Panc1 (cell line): ENCODE measurements at regions not wholly inside any gene's neighbourhood (a gene's known extent, or its start where the extent isn't known, plus 50 kb on each side); places are given as distances from the start of the nearest gene placed in this dataset.

Experiments
- ATAC-seq: fragments of 200-7000 bp; cut with Tn5 transposase; 2 replicates; pipeline ENCODE4 v1.9.1; 2020; ENCODE audit warnings: mild to moderate bottlenecking, moderate library complexity
- BruUV-seq: library from RNA; stranded (reverse); fragments of 400-500 nt; replicated peaks from 2 replicates; lab custom pipeline; 2021; lab: Mats Ljungman, UMichigan
- CTCF ChIA-PET: fragments of 300-600 bp; sonication (Branson Sonifier 250); formaldehyde crosslinking; loops from one replicate; lab custom pipeline; 2022; ENCODE audit warnings: antibody characterized with exemption; lab: Charles Lee
- POLR2A ChIA-PET: fragments of 300-600 bp; sonication (Branson Sonifier 250); formaldehyde crosslinking; loops from one replicate; lab custom pipeline; 2022; ENCODE audit warnings: antibody characterized with exemption; lab: Charles Lee
- DNase-seq: peaks from one replicate; pipeline ENCODE4 v3.0.0-alpha.2; 2010; ENCODE audit warnings: low read depth, low spot score
- H3K27ac ChIP-seq: 2 replicates; pipeline ENCODE4 v1.5.1; 2011; ENCODE audit warnings: mild to moderate bottlenecking, low read length, inconsistent platforms
- H3K27me3 ChIP-seq: fragments of 200-500 bp; sonication (Bioruptor generic); 2 replicates; pipeline ENCODE4 v1.6.0; 2014; ENCODE audit warnings: low read length, inconsistent platforms; ENCODE audit not compliant: control insufficient read depth, insufficient read depth
- H3K36me3 ChIP-seq: fragments of 200-500 bp; sonication (Bioruptor generic); 2 replicates; pipeline ENCODE4 v1.5.1; 2014; ENCODE audit warnings: inconsistent platforms, mild to moderate bottlenecking, low read length, moderate library complexity; ENCODE audit not compliant: control insufficient read depth, insufficient read depth
- H3K4me1 ChIP-seq: 2 replicates; pipeline ENCODE4 v1.5.1; 2011; ENCODE audit warnings: inconsistent platforms, mild to moderate bottlenecking, low read length, moderate library complexity; ENCODE audit not compliant: control insufficient read depth, insufficient read depth
- H3K4me3 ChIP-seq, 2 experiments: 2 replicates each; pipeline ENCODE4 v1.5.1; 2011 to 2012; ENCODE audit warnings: low read depth in 2 of 2, low read length in 2 of 2, mild to moderate bottlenecking in 2 of 2, inconsistent platforms in 1 of 2, moderate library complexity in 1 of 2
- H3K9me3 ChIP-seq: fragments of 200-500 bp; sonication (Bioruptor generic); 2 replicates; pipeline ENCODE4 v1.5.1; 2014; ENCODE audit warnings: low read depth, mild to moderate bottlenecking, inconsistent platforms, low read length, moderate library complexity; ENCODE audit not compliant: control insufficient read depth, insufficient read depth
- CTCF ChIP-seq: fragments of 450-650 bp; IDR thresholded peaks from 2 replicates; pipeline ENCODE4 v1.5.1; 2017; ENCODE audit warnings: mild to moderate bottlenecking
- POLR2AphosphoS5 ChIP-seq: IDR thresholded peaks from 2 replicates; pipeline ENCODE4 v1.6.1; 2012; ENCODE audit warnings: mild to moderate bottlenecking, low read depth, low read length, moderate library complexity
- SIN3A ChIP-seq: IDR thresholded peaks from 2 replicates; pipeline ENCODE4 v1.6.1; 2012; ENCODE audit warnings: low read depth, mild to moderate bottlenecking, low read length, moderate library complexity, borderline replicate concordance; ENCODE audit not compliant: insufficient read depth
- TCF7L2 ChIP-seq: IDR thresholded peaks from 2 replicates; pipeline ENCODE4 v1.6.1; 2011; ENCODE audit warnings: mild to moderate bottlenecking, low read depth, low read length, inconsistent platforms
- in situ Hi-C: cut with HindIII; loops from 2 replicates; pipeline ENCODE4 v1.10.0; 2016; ENCODE audit warnings: low sequenced_read_pairs, low pct_unique_long_range_greater_than_20kb
- intact Hi-C: fragments of 100-400 bp; cut with micrococcal nuclease; formaldehyde crosslinking; loops from one replicate; pipeline ENCODE4 v1.10.0; 2022; ENCODE audit not compliant: unreplicated experiment
- TF ChIP-seq, protein P1 (sequence below), 2 experiments: IDR thresholded peaks; 2 replicates each; pipeline ENCODE4 v1.6.1; 2011 to 2012; ENCODE audit warnings: low read depth in 2 of 2, control low read depth in 1 of 2, low read length in 1 of 2, mild to moderate bottlenecking in 1 of 2, moderate library complexity in 1 of 2; ENCODE audit not compliant: insufficient read depth in 1 of 2

- no peaks in the 10 kb centered on the region for H3K9me3 ChIP-seq
- H3K4me3 ChIP-seq = no peak overlapping the region
- no peak overlapping the region for H3K27ac ChIP-seq
- no peak for ATAC-seq
- ChIA-PET POLR2A (no interaction called here), CTCF (no interaction called here)
- no peaks in the 10 kb centered on the region for H3K27me3 ChIP-seq
- no peaks in the 10 kb centered on the region for H3K36me3 ChIP-seq
- TF ChIP-seq TCF7L2 = no peak
- TF ChIP-seq SIN3A = no peak
- no peak for TF ChIP-seq POLR2AphosphoS5
- TF ChIP-seq CTCF = no peak
- TF ChIP-seq, protein P1, sequence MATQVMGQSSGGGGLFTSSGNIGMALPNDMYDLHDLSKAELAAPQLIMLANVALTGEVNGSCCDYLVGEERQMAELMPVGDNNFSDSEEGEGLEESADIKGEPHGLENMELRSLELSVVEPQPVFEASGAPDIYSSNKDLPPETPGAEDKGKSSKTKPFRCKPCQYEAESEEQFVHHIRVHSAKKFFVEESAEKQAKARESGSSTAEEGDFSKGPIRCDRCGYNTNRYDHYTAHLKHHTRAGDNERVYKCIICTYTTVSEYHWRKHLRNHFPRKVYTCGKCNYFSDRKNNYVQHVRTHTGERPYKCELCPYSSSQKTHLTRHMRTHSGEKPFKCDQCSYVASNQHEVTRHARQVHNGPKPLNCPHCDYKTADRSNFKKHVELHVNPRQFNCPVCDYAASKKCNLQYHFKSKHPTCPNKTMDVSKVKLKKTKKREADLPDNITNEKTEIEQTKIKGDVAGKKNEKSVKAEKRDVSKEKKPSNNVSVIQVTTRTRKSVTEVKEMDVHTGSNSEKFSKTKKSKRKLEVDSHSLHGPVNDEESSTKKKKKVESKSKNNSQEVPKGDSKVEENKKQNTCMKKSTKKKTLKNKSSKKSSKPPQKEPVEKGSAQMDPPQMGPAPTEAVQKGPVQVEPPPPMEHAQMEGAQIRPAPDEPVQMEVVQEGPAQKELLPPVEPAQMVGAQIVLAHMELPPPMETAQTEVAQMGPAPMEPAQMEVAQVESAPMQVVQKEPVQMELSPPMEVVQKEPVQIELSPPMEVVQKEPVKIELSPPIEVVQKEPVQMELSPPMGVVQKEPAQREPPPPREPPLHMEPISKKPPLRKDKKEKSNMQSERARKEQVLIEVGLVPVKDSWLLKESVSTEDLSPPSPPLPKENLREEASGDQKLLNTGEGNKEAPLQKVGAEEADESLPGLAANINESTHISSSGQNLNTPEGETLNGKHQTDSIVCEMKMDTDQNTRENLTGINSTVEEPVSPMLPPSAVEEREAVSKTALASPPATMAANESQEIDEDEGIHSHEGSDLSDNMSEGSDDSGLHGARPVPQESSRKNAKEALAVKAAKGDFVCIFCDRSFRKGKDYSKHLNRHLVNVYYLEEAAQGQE (IDR thresholded peaks at IDR 0.05; ENCODE audit: insufficient read depth in 1 of 2, low read depth in 2 of 2, low read length in 1 of 2) = no peak
- intact Hi-C loops (no loop called here), in situ Hi-C loops (no loop called here)
- no TSS peak for BruUV-seq
- no peak for DNase-seq
- H3K4me1 ChIP-seq = no peaks in the 10 kb centered on the region; the same call in 1 of the 2 replicates
Measured at GRCh38 chr2:183495589-183496267, 371.5 kb downstream of the NUP35 start.

GRCh38 chr2:183497861-183498260, 373.6 kb downstream of the NUP35 start:
- intact Hi-C loops (no loop called here), in situ Hi-C loops (no loop called here)
- no peak for DNase-seq
- Histone ChIP-seq H3K9me3 (no peaks in the 10 kb centered on the region), H3K4me1 (no peaks in the 10 kb centered on the region), H3K36me3 (no peaks in the 10 kb centered on the region), H3K27me3 (no peaks in the 10 kb centered on the region), H3K27ac (no peak overlapping the region), H3K4me3 (no peak overlapping the region)
- no TSS peak for BruUV-seq
- TF ChIP-seq, protein P1 (IDR thresholded peaks at IDR 0.05; ENCODE audit: insufficient read depth in 1 of 2, low read depth in 2 of 2, low read length in 1 of 2) = no peak
- TF ChIP-seq CTCF (no peak), SIN3A (no peak), POLR2AphosphoS5 (no peak)
- ChIA-PET CTCF (no interaction called here), POLR2A (no interaction called here)
- ATAC-seq = no peak
